Heart right ventricle (tissue), 16 donors: ENCODE measurements at regions not wholly inside any gene's neighbourhood (a gene's known extent, or its start where the extent isn't known, plus 50 kb on each side); places are given as distances from the start of the nearest gene placed in this dataset.
"Not testable (repeated sequence)": the region's sequence is repeated elsewhere in the genome, so short reads cannot be mapped to it uniquely, and the experiment has no call there.

Experiments used
- ATAC-seq, 8 donors: fragments of 200-7000 bp; cut with Tn5 transposase; one replicate each; pipeline ENCODE4 v1.9.1; 2020; ENCODE audit warnings: mild to moderate bottlenecking in 8 of 8, moderate library complexity in 8 of 8, moderate number of reproducible peaks in 1 of 8
- DNase-seq, 2 donors: peaks; one replicate each; pipeline ENCODE4 v3.0.0-alpha.2; 2020
- H3K27ac ChIP-seq, 10 donors: fragments of 200-600 bp; sonication (generic) in 2 of 10; one replicate each; pipeline versions ENCODE4 v1.5.0 to v1.8.0; 2020 to 2022; ENCODE audit warnings: mild to moderate bottlenecking in 3 of 10
- H3K27me3 ChIP-seq, 7 donors: fragments of 200-600 bp; one replicate each; pipeline ENCODE4 v1.8.0; 2021 to 2022; ENCODE audit warnings: mild to moderate bottlenecking in 2 of 7
- H3K36me3 ChIP-seq, 9 donors: fragments of 200-600 bp; sonication (generic) in 1 of 9; one replicate each; pipeline versions ENCODE4 v1.5.0 to v1.8.0; 2020 to 2022; ENCODE audit warnings: mild to moderate bottlenecking in 2 of 9
- H3K4me1 ChIP-seq, 9 donors: fragments of 200-600 bp; sonication (generic) in 1 of 9; one replicate each; pipeline versions ENCODE4 v1.5.0 to v1.8.0; 2020 to 2022; ENCODE audit warnings: mild to moderate bottlenecking in 4 of 9
- H3K4me3 ChIP-seq, 10 donors: fragments of 200-600 bp; sonication (generic) in 2 of 10; one replicate each; pipeline versions ENCODE4 v1.5.0 to v1.8.0; 2020 to 2022; ENCODE audit warnings: mild to moderate bottlenecking in 7 of 10, moderate library complexity in 2 of 10
- H3K9me3 ChIP-seq, 11 donors: fragments of 200-600 bp in 10 of 11; sonication (generic) in 2 of 11; one replicate each; pipeline versions ENCODE4 v1.5.0 to v1.8.0; 2013 to 2022; ENCODE audit warnings: mild to moderate bottlenecking in 2 of 11, control low read depth in 1 of 11, moderate library complexity in 1 of 11
- WGBS, 2 donors: extraction: QIAGEN DNeasy Blood & Tissue Kit; methylation state at CpG; one replicate each; pipeline ENCODE4 v1.1.7; 2013; ENCODE audit warnings: inconsistent platforms in 1 of 2; 5-methylcytosine and 5-hydroxymethylcytosine counted together
- intact Hi-C, 10 donors: fragments of 100-400 bp; cut with DNase I; formaldehyde crosslinking; loops; one replicate each; pipeline versions ENCODE4 v1.11.1 to v1.14.2; 2022
- TF ChIP-seq, protein P1 (sequence below), 9 donors: fragments of 200-600 bp; sonication (generic) in 2 of 9; IDR thresholded peaks; one replicate each; pipeline versions ENCODE4 v1.5.0 to v1.8.0; 2021 to 2022; ENCODE audit warnings: antibody characterized with exemption in 9 of 9, mild to moderate bottlenecking in 5 of 9, moderate library complexity in 1 of 9
- donor health status: Arrhythmogenic right ventricular cardiomyopathy.
- donor health status: ischemic (EF 13 %, LVEDD 7.1; RV severe dilation, severe dysfunction).
- donor health status: healthy with polysubstance abuse.
- donor health status: DM: no; HTN: yes; CAD: no.
- donor health status: DM: no; HTN: no; CAD: no.
- donor health status: ischemic (EF 25% LVEDD 6.9; RV normal size, moderate dysfunction).
- donor health status: ischemic (EF 25% LVEDD 5.7; RV mildly dilated, moderate dysfunction).
- donor health status: healthy.
- donor health status: DM: yes; HTN: yes; CAD: no.
- donor health status: Ischemic cardiomyopathy.
- donor health status: ischemic (EF 35%, LVEDD 5.7; RV mildly dilated, moderate dysfunction).
- donor health status: nonischemic (EF 11% LVEDD 7.7; RV severe dilation, severe dysfunction).
- donor health status: DM: yes; HTN: yes; CAD: no.
- donor health status: PGD.
- donor health status: ischemic (EF 29% LVEDD 5.4; RV normal size, mild dysfunction).
- donor health status: nonischemic (EF 23%, LVEDD 6.1; RV moderate dilation, normal function).

DNA sequence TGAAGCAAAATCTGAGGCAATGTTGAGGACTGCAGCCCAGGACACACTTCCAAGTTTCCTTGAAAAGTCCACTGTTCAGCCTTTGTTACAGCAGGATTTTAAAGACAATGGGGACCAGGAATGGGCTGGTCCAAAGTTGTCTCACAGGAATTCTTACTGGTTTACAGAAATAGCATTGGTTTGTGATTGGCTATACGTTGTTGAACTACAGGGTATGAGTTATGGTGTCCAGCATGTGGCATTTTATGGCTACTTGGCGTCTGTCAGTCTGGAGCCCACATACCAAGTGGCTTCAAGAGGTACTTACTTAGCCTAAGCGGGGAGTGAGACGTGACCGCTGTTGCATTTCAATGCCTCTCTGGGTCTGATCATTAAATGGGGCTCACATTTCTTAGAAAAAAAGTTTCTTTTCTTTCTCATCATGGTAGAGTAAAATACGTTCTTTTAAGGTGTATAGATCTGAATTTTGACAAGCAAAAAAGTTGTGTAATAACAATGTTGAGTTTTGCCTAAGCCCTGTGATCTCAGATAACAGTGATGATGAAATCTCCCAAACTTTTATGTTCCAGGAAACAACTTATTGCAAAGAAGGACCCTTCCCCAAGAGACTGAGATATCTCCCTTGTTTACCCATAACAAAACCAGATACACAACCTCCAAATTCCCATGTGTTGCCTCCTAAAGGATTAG is 100.0 kb upstream of the TRIM24 start:
- ATAC-seq: no peak

DNA sequence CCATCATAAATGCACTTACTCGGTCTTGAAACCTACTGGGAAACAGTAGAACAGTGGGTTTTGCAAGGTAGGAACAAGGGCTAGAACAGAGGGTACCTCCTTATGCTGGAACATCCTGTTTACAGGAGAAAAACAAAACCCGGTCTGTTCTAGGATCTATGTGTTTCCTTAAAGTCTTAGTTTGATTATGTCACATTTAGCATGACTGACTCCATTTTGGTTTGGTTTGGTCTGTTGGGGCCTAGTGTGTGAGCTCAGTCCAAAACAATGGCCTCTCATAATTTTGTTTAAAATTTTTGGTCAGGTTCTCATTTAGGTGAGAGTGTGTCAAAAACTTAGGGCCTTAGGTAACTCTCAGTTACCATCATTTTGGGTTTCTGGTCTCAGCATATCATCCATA is 96.3 kb upstream of the TRIM24 start:
- Histone ChIP-seq H3K9me3 (peaks cover 0 to 36% (median 8%) of the 10 kb centered on the region in 11 donors), H3K36me3 (no peaks in the 10 kb centered on the region), H3K4me3 (no peak overlapping the region), H3K27ac (no peak overlapping the region), H3K4me1 (no peaks in the 10 kb centered on the region), H3K27me3 (no peaks in the 10 kb centered on the region)
- TF ChIP-seq, protein P1, sequence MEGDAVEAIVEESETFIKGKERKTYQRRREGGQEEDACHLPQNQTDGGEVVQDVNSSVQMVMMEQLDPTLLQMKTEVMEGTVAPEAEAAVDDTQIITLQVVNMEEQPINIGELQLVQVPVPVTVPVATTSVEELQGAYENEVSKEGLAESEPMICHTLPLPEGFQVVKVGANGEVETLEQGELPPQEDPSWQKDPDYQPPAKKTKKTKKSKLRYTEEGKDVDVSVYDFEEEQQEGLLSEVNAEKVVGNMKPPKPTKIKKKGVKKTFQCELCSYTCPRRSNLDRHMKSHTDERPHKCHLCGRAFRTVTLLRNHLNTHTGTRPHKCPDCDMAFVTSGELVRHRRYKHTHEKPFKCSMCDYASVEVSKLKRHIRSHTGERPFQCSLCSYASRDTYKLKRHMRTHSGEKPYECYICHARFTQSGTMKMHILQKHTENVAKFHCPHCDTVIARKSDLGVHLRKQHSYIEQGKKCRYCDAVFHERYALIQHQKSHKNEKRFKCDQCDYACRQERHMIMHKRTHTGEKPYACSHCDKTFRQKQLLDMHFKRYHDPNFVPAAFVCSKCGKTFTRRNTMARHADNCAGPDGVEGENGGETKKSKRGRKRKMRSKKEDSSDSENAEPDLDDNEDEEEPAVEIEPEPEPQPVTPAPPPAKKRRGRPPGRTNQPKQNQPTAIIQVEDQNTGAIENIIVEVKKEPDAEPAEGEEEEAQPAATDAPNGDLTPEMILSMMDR (IDR thresholded peaks at IDR 0.05): no peak
- no peak for ATAC-seq
- 76 to 88% methylated on average over 2 of the region's 2 CpGs for WGBS, 2 donors
- intact Hi-C loops: no loop called here
- DNase-seq: no peak

More for the DNA sequence above, 100.0 kb upstream of the TRIM24 start:
- Histone ChIP-seq H3K9me3 (peaks cover 0 to 4% (median 0%) of the 10 kb centered on the region in 11 donors), H3K4me3 (no peak overlapping the region), H3K36me3 (no peaks in the 10 kb centered on the region), H3K27ac (no peak overlapping the region), H3K4me1 (no peaks in the 10 kb centered on the region), H3K27me3 (no peaks in the 10 kb centered on the region)
- intact Hi-C loops: no loop called here
- whole genome bisulfite sequencing, 2 donors: 86 to 94% methylated on average over 6 of the region's 6 CpGs
- TF ChIP-seq, protein P1 (IDR thresholded peaks at IDR 0.05): no peak
- DNase-seq: no peak

DNA sequence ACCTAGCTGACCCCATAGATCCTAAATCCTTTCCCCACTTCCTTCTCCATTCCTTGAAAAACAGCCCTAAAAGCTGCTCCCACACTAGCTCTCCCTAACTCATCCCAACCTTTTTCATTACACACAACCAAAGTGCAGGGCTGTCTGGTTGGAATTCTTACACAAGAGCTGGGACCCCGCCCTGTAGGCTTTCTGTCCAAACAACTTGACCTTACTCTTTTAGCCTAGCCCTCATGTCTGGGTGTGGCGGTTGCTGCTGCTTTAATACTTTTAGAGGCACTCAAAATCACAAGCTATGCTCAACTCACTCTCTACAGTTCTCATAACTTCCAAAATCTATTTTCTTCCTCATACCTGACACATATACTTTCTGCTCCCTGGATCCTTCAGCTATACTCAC is 93.9 kb upstream of the TRIM24 start:
- 96% methylated on average over 2 of the region's 2 CpGs for WGBS, 2 donors
- H3K9me3 ChIP-seq: peaks cover 0 to 60% (median 27%) of the 10 kb centered on the region in 11 donors
- intact Hi-C loops, H3K4me1 ChIP-seq, H3K4me3 ChIP-seq, DNase-seq, H3K36me3 ChIP-seq, ATAC-seq, H3K27me3 ChIP-seq, H3K27ac ChIP-seq: not testable (repeated sequence)

DNA sequence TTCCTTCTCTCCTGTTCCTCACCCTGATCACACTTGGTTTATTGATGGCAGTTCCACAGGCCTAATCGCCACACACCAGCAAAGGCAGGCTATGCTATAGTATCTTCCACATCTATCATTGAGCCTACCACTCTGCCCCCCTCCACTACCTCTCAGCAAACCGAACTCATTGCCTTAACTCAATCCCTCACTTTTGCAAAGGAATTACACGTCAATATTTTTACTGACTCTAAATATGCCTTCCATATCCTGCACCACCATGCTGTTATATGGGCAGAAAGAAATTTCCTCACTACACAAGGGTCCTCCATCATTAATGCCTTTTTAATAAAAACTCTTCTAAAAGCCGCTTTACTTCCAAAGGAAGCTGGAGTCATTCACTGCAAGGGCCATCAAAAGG is 93.4 kb upstream of the TRIM24 start:
- intact Hi-C loops, H3K4me1 ChIP-seq, H3K4me3 ChIP-seq, ATAC-seq, DNase-seq, H3K27me3 ChIP-seq, H3K36me3 ChIP-seq, H3K27ac ChIP-seq: not testable (repeated sequence)
- H3K9me3 ChIP-seq: peaks cover 0 to 64% (median 27%) of the 10 kb centered on the region in 11 donors
- 96% methylated on average over 4 of the region's 4 CpGs for WGBS, 2 donors

DNA sequence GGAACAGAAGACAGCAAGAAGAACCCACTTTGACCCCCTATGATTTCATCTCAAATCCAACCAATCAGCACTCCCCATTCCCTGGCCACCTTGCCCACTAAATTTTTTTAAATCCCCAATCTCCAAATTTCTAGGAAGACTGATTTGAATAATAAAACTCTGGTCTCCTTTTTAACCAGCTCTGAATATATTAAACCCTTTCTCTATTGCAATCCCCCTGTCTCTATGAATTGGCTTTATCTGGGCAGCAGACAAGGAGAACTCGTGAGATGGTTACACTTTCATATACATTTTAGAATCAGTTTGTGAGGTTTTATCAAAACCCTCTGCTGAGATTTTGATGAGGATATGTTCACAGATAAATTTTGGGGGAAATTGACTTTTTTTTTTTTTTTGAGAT is 90.3 kb upstream of the TRIM24 start:
- ATAC-seq (no peak), DNase-seq (no peak)
- 89 to 95% methylated on average over 1 of the region's 1 CpG for WGBS, 2 donors
- Histone ChIP-seq H3K27ac (no peak overlapping the region), H3K9me3 (peaks cover 0 to 64% (median 27%) of the 10 kb centered on the region in 11 donors), H3K36me3 (no peaks in the 10 kb centered on the region), H3K4me3 (no peak overlapping the region), H3K27me3 (no peaks in the 10 kb centered on the region), H3K4me1 (no peaks in the 10 kb centered on the region)
- intact Hi-C loops: no loop called here
- TF ChIP-seq, protein P1 (IDR thresholded peaks at IDR 0.05): no peak
